SK-N-SH (cell line): ENCODE measurements at regions not wholly inside any gene's neighbourhood (a gene's known extent, or its start where the extent isn't known, plus 50 kb on each side); places are given as distances from the start of the nearest gene placed in this dataset.

Experiments
- EP300 ChIP-seq, 2 experiments: IDR thresholded peaks; 2 replicates each; pipeline versions ENCODE4 v1.4.0 to v1.6.1; 2012; ENCODE audit warnings: borderline replicate concordance in 1 of 2, low read depth in 1 of 2, low read length in 1 of 2
- FOXM1 ChIP-seq: IDR thresholded peaks from 2 replicates; pipeline ENCODE4 v1.4.0; 2012; ENCODE audit warnings: low read depth, mild to moderate bottlenecking
- RAD21 ChIP-seq: IDR thresholded peaks from 2 replicates; pipeline ENCODE4 v1.6.1; 2012; ENCODE audit warnings: mild to moderate bottlenecking, low read length
- TF ChIP-seq, protein P1 (sequence below): fragments of 200-600 bp; sonication (generic); IDR thresholded peaks from 2 replicates; pipeline ENCODE4 v1.6.1; 2017; ENCODE audit warnings: antibody characterized with exemption, mild to moderate bottlenecking, moderate library complexity
- TF ChIP-seq, protein P2 (sequence below): fragments of 150-350 bp; IDR thresholded peaks from 2 replicates; pipeline ENCODE4 v1.6.1; 2017; ENCODE audit warnings: antibody characterized with exemption, low read length, low read depth, borderline replicate concordance
- TF ChIP-seq, protein P3 (sequence below): IDR thresholded peaks from 2 replicates; pipeline ENCODE4; 2012
- TF ChIP-seq, protein P4 (sequence below): IDR thresholded peaks from 2 replicates; pipeline ENCODE4 v1.4.0; 2012; ENCODE audit warnings: low read depth
- TF ChIP-seq, protein P5 (sequence below): IDR thresholded peaks from 2 replicates; pipeline ENCODE4 v1.6.1; 2012; ENCODE audit warnings: mild to moderate bottlenecking, low read depth, low read length, moderate library complexity

DNA sequence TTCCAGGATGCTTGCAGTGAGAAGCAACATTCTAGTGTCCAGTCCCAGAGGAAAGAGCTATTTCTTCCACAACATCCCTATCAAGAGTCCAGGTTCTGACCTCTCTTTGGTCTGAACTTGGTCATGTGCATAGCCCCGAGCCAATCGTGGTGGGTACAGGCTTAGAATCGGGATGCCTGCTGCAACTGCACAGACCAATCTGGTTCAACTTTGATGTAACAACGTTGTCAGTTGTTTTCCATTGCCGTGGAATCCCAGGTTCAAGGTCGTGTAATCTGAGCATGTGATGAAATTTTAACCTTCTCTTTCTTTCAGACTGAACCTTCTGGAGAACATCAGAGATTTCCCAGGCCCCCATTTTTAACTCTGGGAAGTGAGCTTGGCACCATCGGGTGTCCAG is 130.5 kb downstream of the ANKRD60 start:
- TF ChIP-seq, protein P1, sequence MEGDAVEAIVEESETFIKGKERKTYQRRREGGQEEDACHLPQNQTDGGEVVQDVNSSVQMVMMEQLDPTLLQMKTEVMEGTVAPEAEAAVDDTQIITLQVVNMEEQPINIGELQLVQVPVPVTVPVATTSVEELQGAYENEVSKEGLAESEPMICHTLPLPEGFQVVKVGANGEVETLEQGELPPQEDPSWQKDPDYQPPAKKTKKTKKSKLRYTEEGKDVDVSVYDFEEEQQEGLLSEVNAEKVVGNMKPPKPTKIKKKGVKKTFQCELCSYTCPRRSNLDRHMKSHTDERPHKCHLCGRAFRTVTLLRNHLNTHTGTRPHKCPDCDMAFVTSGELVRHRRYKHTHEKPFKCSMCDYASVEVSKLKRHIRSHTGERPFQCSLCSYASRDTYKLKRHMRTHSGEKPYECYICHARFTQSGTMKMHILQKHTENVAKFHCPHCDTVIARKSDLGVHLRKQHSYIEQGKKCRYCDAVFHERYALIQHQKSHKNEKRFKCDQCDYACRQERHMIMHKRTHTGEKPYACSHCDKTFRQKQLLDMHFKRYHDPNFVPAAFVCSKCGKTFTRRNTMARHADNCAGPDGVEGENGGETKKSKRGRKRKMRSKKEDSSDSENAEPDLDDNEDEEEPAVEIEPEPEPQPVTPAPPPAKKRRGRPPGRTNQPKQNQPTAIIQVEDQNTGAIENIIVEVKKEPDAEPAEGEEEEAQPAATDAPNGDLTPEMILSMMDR: no peak
- TF ChIP-seq RAD21 (no peak), EP300 (IDR thresholded peaks at IDR 0.05; ENCODE audit: borderline replicate concordance in 1 of 2, low read depth in 1 of 2, low read length in 1 of 2) (no peak), FOXM1 (no peak)
- TF ChIP-seq, protein P2, sequence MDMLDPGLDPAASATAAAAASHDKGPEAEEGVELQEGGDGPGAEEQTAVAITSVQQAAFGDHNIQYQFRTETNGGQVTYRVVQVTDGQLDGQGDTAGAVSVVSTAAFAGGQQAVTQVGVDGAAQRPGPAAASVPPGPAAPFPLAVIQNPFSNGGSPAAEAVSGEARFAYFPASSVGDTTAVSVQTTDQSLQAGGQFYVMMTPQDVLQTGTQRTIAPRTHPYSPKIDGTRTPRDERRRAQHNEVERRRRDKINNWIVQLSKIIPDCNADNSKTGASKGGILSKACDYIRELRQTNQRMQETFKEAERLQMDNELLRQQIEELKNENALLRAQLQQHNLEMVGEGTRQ: no peak
- TF ChIP-seq, protein P3, sequence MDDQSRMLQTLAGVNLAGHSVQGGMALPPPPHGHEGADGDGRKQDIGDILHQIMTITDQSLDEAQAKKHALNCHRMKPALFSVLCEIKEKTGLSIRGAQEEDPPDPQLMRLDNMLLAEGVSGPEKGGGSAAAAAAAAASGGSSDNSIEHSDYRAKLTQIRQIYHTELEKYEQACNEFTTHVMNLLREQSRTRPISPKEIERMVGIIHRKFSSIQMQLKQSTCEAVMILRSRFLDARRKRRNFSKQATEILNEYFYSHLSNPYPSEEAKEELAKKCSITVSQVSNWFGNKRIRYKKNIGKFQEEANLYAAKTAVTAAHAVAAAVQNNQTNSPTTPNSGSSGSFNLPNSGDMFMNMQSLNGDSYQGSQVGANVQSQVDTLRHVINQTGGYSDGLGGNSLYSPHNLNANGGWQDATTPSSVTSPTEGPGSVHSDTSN: no peak
- TF ChIP-seq, protein P4, sequence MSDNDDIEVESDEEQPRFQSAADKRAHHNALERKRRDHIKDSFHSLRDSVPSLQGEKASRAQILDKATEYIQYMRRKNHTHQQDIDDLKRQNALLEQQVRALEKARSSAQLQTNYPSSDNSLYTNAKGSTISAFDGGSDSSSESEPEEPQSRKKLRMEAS: no peak
- TF ChIP-seq, protein P5, sequence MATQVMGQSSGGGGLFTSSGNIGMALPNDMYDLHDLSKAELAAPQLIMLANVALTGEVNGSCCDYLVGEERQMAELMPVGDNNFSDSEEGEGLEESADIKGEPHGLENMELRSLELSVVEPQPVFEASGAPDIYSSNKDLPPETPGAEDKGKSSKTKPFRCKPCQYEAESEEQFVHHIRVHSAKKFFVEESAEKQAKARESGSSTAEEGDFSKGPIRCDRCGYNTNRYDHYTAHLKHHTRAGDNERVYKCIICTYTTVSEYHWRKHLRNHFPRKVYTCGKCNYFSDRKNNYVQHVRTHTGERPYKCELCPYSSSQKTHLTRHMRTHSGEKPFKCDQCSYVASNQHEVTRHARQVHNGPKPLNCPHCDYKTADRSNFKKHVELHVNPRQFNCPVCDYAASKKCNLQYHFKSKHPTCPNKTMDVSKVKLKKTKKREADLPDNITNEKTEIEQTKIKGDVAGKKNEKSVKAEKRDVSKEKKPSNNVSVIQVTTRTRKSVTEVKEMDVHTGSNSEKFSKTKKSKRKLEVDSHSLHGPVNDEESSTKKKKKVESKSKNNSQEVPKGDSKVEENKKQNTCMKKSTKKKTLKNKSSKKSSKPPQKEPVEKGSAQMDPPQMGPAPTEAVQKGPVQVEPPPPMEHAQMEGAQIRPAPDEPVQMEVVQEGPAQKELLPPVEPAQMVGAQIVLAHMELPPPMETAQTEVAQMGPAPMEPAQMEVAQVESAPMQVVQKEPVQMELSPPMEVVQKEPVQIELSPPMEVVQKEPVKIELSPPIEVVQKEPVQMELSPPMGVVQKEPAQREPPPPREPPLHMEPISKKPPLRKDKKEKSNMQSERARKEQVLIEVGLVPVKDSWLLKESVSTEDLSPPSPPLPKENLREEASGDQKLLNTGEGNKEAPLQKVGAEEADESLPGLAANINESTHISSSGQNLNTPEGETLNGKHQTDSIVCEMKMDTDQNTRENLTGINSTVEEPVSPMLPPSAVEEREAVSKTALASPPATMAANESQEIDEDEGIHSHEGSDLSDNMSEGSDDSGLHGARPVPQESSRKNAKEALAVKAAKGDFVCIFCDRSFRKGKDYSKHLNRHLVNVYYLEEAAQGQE: no peak
